Epithelial cell of prostate (primary cell): ENCODE measurements at regions not wholly inside any gene's neighbourhood (a gene's known extent, or its start where the extent isn't known, plus 50 kb on each side); places are given as distances from the start of the nearest gene placed in this dataset.
"Not testable (repeated sequence)": the region's sequence is repeated elsewhere in the genome, so short reads cannot be mapped to it uniquely, and the experiment has no call there.

Source experiments
- DNase-seq: peaks from one replicate; pipeline ENCODE4 v3.0.0-alpha.2; 2011; ENCODE audit warnings: low read depth, low spot score
- H3K27ac ChIP-seq: fragments of 450-650 bp; 2 replicates; pipeline ENCODE4 v1.5.1; 2017; ENCODE audit warnings: mild to moderate bottlenecking

DNA sequence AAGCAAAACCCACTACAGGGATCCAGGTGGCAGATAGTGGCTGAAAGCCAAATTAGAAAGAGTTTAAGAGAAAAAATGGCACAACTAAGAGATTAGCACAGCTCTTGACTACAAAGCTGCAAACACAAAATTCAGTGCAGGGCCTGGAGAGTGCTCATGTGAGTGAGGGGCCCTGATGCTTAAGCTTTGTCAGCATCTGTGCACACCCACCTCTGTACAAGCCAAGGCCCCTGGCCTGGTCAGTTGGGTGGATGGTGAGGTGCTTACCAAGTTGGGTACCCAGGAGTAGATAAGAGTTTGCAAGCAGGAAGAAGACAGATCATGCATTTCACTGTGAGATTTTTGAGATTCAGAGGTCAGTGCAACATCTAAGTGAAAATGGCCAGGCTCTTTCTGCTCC lies 62.7 kb upstream of the ATP1B1 start:
- DNase-seq, result no peak
- H3K27ac ChIP-seq, result no peak overlapping the region

DNA sequence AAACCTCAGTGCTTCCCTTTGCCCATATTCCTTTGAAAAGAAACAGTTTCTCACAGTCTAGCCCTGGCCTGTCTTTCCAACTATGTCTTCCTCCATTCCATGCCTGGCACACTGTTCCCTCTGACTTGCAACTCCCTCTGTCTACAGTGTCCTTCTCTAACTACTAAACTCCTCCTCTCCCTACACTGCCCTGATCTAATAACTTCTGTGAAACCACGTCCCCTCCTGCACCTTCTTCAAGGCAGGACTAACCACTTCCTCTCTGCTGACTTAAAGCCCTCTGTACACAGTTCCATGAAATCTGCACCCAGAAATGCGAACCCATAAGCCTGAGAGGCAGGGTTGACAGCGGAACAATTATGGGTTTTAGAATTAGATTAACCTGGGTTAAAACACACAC lies 62.2 kb upstream of the ATP1B1 start:
- no peak for DNase-seq
- no peak overlapping the region for H3K27ac ChIP-seq

DNA sequence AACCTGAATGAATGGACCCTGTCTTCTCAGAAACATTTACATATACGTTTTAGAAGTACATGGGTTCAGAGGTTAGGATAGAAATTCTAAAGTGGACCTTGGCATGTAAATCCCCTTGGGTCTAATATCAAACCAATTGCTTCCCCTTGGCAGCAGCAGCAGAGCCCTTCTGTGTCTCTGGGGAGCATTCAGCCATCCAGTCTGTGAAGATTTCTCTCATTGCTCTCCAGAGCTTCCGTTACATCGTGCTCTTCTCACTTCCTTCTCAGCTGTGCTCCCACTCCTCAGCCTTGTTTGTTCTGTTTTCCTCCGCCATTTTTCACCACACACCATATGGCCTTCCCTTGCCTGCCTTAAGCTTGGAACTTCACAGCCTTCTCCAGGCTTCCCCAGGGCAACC lies 61.5 kb upstream of the ATP1B1 start:
- H3K27ac ChIP-seq, result no peak overlapping the region
- no peak for DNase-seq

DNA sequence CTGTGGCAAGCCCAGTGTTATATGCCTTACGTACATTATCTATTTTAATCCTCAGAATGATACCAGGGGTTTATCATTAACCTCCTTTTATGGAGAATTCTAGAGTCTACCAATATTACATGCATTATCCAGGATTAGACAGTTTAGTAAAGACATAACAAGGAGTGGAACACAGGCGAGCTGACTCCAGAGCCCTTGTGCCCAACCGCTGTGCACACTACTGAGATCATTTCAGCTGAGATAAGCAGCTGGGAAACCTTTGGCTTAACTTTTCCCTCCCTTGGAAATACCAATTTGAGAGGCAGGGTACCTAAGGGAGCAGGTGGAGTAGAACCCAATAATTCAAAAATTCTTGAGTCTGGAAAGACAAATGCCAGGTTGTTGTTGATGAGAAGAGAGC lies 59.8 kb upstream of the ATP1B1 start:
- H3K27ac ChIP-seq, result no peak overlapping the region
- DNase-seq, result no peak

DNA sequence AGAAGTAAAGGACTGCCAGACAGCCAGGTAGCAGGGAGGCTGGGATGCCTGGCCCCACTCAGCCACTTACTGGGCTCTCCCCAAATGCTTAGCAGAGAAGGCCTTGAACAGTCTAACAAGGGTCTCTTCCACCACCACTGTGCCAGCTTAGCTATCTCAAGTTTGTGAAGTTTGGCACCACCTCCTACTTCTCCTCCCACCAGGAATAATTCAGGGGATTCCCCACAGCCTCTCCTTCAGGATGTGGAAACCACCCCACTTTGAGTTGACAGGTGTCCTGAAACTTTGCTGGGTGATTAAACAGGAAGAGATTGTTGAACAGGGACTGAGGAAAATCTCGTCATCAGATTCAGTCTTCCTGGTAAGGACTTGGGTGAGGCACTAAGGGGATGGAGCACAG lies 59.4 kb upstream of the ATP1B1 start:
- H3K27ac ChIP-seq, result no peak overlapping the region
- peak; percentile 14 for DNase-seq

DNA sequence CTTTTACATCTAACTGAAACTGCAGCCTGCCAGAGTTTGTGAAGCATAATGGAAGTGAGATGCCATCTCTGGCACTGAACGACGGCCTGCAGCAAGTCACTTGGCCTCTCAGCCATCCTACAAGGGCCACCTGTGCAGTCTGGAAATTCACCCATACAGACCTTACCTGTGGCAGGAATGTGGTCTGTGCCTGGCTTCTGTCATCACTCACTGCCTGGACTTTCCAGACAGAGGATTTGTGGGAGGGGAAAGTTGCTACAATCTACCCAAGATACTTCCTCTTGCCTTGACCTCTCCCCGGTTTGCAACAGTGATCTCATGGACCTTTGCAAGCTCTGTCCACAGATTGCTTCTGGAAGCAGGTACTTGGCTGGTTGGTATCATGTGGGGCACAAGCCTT lies 58.4 kb upstream of the ATP1B1 start:
- no peak for DNase-seq
- H3K27ac ChIP-seq, result no peak overlapping the region

DNA sequence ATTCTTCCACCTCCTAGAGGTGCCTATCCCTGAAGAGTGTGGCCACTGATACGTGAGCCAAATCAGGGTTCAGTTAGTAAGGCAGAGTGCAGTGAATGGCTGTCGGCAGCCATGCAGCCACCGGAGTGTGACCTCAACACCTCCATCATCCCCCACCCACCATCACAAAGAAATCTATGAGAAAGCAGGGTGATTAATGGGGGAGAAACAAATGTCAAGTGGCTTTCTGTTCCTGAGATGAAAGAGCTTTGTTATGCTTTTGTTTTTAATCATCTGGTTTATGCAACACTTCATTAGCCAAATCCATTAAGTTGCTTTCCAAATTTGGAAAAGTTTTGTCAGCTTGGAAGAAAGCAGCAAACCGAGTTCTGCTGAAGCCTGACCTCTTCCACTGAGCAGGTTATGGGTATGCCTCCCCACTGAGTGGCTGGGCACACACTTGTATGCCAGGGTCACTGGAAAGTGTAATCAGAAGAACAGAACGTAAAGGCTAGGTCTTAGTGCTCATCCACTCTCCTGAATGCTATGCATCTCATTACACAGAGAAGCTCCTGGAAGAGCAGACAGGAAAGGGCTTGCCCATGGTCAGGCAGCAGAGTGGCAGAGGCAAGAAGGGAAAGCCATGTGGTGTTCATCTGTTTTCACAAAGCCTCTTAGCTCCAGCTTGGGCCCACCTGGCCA lies 57.1 kb upstream of the ATP1B1 start:
- H3K27ac ChIP-seq, result no peak overlapping the region
- DNase-seq, result no peak

DNA sequence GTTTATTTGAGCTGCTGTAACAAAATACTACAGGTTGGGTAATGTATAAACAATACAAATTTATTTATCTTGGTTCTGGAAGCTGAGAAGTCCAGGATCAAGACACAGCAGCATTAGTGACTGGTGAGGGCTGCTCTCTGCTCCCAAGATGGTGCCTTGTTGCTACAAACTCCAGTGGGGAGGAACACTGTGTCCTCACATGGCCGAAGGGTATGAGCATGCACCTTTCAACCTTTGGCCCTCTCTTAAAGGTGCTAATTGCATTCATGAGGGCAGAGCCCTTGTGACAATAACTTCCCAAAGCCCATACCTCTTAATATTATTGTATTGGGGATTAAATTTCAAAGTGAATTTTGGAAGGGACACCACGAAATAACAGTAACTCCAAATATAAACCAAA lies 55.3 kb upstream of the ATP1B1 start:
- no peak for DNase-seq
- H3K27ac ChIP-seq, result no peak overlapping the region

DNA sequence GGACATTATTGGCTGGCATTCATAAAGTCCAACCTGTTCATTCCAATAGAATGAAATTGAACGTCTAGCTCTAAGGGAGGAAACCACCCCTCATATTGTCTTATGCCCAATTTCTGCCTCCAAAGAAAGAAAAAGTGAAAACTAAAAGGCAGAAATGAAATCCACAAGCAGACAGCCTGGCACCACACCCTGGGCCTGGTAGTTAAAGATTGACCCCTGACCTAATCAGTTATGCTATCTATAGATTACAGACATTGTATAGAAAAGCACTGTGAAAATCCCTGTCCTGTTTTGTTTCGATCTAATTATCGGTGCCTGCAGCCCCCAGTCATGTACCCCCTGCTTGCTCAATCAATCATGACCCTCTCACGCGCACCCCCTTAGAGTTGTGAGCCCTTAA lies 54.3 kb upstream of the ATP1B1 start:
- not testable (repeated sequence) for H3K27ac ChIP-seq, DNase-seq

DNA sequence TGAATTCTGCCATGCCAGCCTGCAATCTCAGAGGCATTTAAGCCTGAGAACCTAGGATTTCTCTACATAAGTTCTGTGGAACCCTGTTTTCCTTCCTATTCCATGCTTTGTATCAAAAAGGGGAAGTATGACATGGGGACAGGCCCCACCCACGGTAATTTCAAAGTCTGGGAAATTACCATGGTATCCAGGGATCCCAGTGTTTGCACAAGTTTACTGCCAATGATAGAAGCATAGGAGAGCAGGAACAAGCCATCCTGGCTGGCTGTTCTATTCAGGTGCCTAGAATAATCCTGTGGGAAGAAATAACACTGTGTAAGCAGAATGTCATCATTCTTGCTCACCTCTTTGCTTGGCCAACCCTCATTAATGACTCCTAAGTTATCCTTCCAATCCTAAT lies 53.8 kb upstream of the ATP1B1 start:
- no peak for DNase-seq
- H3K27ac ChIP-seq, result no peak overlapping the region

DNA sequence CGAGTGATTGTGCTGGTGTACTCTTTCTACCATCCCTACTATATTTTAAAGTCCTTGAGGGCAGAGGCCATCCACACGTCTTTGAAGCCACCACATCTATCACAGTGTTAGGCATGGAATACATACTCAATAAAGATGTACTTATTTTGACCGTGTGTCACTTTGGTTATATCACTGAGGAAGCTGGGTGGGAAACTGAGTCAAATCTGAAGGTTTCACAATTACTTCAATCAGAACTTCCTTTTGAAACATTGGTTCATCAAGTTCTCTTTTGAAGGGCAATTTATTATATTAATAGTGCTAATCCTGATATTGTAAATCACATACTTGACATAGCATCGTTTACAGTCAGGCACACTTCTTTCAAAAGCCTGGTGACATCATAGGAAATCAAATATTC lies 53.3 kb upstream of the ATP1B1 start:
- H3K27ac ChIP-seq, result no peak overlapping the region
- DNase-seq, result no peak
